Calu3 (cell line): ENCODE measurements at regions not wholly inside any gene's neighbourhood (a gene's known extent, or its start where the extent isn't known, plus 50 kb on each side); places are given as distances from the start of the nearest gene placed in this dataset.

Experiments
- BruUV-seq: library from RNA; stranded (reverse); fragments of 400-500 nt; replicated peaks from 2 replicates; lab custom pipeline; 2021; lab: Mats Ljungman, UMichigan
- CTCF ChIA-PET: fragments of 300-600 bp; sonication (Branson Sonifier 250); formaldehyde crosslinking; loops from one replicate; lab custom pipeline; 2022; ENCODE audit warnings: antibody characterized with exemption; lab: Charles Lee
- DNase-seq: peaks from one replicate; pipeline ENCODE4 v3.0.0; 2022
- H3K27ac Mint-ChIP-seq: one replicate; pipeline ENCODE4 v1.8.0; 2022; ENCODE audit warnings: mixed read lengths; ENCODE audit not compliant: unreplicated experiment
- H3K27me3 Mint-ChIP-seq: one replicate; pipeline ENCODE4 v1.8.0; 2022; ENCODE audit warnings: mixed read lengths; ENCODE audit not compliant: unreplicated experiment
- H3K36me3 Mint-ChIP-seq: one replicate; pipeline ENCODE4 v1.8.0; 2022; ENCODE audit warnings: mild to moderate bottlenecking, moderate library complexity, mixed read lengths; ENCODE audit not compliant: insufficient read depth, unreplicated experiment
- H3K4me1 Mint-ChIP-seq: one replicate; pipeline ENCODE4 v1.8.0; 2022; ENCODE audit warnings: mild to moderate bottlenecking, low read depth, mixed read lengths; ENCODE audit not compliant: unreplicated experiment
- H3K4me3 Mint-ChIP-seq: one replicate; pipeline ENCODE4 v1.8.0; 2022; ENCODE audit warnings: mild to moderate bottlenecking, low read depth, moderate library complexity, mixed read lengths; ENCODE audit not compliant: unreplicated experiment
- H3K9me3 Mint-ChIP-seq: one replicate; pipeline ENCODE4 v1.8.0; 2022; ENCODE audit warnings: low read depth, mixed read lengths; ENCODE audit not compliant: unreplicated experiment
- intact Hi-C: fragments of 100-400 bp; cut with micrococcal nuclease; formaldehyde crosslinking; loops from one replicate; pipeline ENCODE4 v1.10.0; 2022; ENCODE audit not compliant: unreplicated experiment
- TF ChIP-seq, protein P1 (sequence below): fragments of 200-600 bp; IDR thresholded peaks from one replicate; pipeline ENCODE4 v1.8.0; 2022; ENCODE audit warnings: antibody characterized with exemption; ENCODE audit not compliant: unreplicated experiment

DNA sequence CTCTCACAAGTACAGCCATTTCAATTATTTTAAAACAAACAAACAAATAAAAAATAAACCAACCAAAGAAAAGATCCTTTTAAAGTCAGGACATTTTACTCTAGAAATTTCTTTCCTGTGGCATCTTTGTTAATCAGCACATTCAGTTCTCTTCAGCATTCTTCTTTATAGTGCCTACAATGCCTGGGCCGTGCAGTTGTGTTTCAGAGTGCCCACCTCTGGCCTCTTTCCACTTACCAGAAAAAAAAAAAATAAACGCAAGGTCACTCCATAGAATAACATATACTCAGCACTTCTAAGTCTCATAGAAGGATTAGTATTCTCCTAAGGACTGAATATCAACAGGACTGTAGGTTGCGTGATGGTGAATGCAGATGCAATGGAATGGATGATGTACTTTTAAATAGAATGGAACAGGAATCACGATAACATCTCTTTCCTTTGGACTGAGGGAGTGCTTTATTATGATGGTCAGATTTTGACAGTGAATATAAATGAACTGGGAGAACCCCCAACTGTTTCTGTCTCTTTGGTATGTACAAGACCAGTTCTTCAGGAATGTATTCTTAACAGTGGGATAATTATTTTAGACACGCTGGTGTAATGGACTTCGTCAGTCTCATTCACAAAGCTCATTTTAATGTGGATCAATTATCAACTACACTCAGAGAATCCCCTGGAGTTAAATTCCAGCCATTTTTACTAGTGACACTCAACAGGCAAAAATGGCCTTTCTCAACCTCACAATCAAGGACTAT is 125.0 kb upstream of the NBEA start:
- Mint-ChIP-seq H3K36me3 (no peaks in the 10 kb centered on the region), H3K27ac (no peak overlapping the region), H3K27me3 (no peaks in the 10 kb centered on the region), H3K4me1 (no peaks in the 10 kb centered on the region), H3K9me3 (no peaks in the 10 kb centered on the region), H3K4me3 (no peak overlapping the region)
- no TSS peak for BruUV-seq
- no peak for DNase-seq
- TF ChIP-seq, protein P1, sequence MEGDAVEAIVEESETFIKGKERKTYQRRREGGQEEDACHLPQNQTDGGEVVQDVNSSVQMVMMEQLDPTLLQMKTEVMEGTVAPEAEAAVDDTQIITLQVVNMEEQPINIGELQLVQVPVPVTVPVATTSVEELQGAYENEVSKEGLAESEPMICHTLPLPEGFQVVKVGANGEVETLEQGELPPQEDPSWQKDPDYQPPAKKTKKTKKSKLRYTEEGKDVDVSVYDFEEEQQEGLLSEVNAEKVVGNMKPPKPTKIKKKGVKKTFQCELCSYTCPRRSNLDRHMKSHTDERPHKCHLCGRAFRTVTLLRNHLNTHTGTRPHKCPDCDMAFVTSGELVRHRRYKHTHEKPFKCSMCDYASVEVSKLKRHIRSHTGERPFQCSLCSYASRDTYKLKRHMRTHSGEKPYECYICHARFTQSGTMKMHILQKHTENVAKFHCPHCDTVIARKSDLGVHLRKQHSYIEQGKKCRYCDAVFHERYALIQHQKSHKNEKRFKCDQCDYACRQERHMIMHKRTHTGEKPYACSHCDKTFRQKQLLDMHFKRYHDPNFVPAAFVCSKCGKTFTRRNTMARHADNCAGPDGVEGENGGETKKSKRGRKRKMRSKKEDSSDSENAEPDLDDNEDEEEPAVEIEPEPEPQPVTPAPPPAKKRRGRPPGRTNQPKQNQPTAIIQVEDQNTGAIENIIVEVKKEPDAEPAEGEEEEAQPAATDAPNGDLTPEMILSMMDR = no peak
- CTCF ChIA-PET = no interaction called here
- intact Hi-C loops = no loop called here

DNA sequence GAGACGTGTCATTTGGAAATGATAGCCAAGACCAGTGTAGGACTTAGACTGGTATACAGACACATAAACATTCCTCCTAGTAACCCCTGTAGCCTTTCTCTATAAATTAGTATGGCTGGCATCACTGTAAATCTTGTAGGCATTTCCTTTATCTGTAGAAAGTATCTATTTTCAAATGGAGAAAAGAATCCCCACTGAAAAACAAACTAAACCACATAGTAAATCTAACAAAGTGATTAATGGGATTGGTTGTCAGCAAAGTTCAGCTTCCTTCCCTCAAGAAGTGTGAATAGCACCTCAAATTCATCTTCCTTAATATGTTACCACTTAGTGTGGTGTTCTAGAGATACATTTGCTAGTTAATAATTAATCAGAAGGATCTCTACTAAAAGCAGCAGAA is 119.4 kb upstream of the NBEA start:
- CTCF ChIA-PET = no interaction called here
- Mint-ChIP-seq H3K36me3 (no peaks in the 10 kb centered on the region), H3K9me3 (no peaks in the 10 kb centered on the region), H3K4me1 (peaks cover 9% of the 10 kb centered on the region), H3K27me3 (no peaks in the 10 kb centered on the region), H3K4me3 (no peak overlapping the region), H3K27ac (no peak overlapping the region)
- intact Hi-C loops = no loop called here
- no TSS peak for BruUV-seq
- TF ChIP-seq, protein P1 = no peak
- DNase-seq = no peak

DNA sequence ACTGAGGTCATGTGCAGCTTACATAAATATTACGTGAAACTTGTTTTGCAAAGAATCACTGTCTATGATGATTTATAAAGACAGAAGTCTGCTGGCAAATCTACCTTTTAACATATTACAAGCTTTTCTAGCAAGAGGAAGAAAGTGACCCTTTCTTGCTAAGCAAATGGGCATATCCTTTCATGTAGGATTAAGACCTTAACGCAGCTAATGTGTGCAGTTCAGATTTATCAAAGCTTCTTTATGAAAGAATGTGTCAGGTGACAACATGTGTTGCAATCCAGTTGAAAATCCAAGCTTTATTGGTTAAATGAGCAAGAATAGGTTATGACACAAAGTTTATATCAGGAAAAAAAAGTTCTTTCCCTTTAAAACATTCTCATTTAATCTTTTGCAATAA is 115.6 kb upstream of the NBEA start:
- DNase-seq = no peak
- no peak overlapping the region for H3K27ac Mint-ChIP-seq
- no TSS peak for BruUV-seq
- H3K9me3 Mint-ChIP-seq = no peaks in the 10 kb centered on the region
- CTCF ChIA-PET = no interaction called here
- intact Hi-C loops = loop anchor here (2.0 kb wide), 1 partner anchor 78 kb away; no protein-coding TSS in a partner anchor
- TF ChIP-seq, protein P1 = no peak
- no peaks in the 10 kb centered on the region for H3K36me3 Mint-ChIP-seq
- no peaks in the 10 kb centered on the region for H3K27me3 Mint-ChIP-seq
- peaks cover 9% of the 10 kb centered on the region for H3K4me1 Mint-ChIP-seq
- H3K4me3 Mint-ChIP-seq = no peak overlapping the region

DNA sequence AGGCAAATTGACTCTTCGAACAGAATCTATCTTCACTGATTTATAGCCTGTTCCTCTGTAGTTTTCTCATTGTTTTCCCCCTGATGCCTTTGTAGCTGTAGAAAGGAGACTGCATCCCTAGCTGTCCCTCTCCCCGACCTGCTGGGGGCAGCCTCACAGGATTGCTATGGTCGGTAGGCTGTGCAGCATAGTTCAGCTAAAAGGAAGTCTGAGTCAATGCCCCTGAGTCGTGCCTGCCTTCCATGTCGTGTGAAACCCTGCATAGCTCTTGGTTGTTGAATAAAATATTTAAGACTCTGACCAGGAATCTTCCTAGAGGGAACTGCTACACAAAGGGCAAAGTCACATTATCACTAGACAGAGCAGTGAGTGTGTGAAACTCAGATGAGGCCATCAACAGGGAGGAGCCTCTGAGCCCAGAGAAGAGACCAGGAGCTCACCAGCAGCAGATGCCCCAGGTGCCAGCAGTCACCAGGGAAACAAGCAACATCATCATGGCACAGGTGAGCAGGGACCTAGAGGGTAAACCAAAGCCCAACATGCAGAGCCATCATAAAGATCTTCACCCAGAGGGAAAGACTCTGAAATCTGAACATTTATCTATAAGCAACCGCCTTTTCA is 108.4 kb upstream of the NBEA start:
- H3K9me3 Mint-ChIP-seq = no peaks in the 10 kb centered on the region
- TF ChIP-seq, protein P1 = no peak
- H3K4me3 Mint-ChIP-seq = no peak overlapping the region
- CTCF ChIA-PET = interaction anchor here (0.7 kb wide), 1 partner anchor 108 kb away, joined by 4 read pairs; the partner anchor contains the start of gene NBEA
- intact Hi-C loops = no loop called here
- H3K4me1 Mint-ChIP-seq = no peaks in the 10 kb centered on the region
- H3K27ac Mint-ChIP-seq = no peak overlapping the region
- peak; percentile 38 for DNase-seq
- H3K27me3 Mint-ChIP-seq = no peaks in the 10 kb centered on the region
- no TSS peak for BruUV-seq
- no peaks in the 10 kb centered on the region for H3K36me3 Mint-ChIP-seq
